Ectodermal cell (in vitro differentiated cells): ENCODE measurements at regions not wholly inside any gene's neighbourhood (a gene's known extent, or its start where the extent isn't known, plus 50 kb on each side); places are given as distances from the start of the nearest gene placed in this dataset.

Source experiments
- H3K27ac ChIP-seq: 2 replicates; pipeline ENCODE4 v1.7.0; 2013; ENCODE audit warnings: mild to moderate bottlenecking, low read depth, low read length; ENCODE audit not compliant: insufficient read depth, poor library complexity, severe bottlenecking
- H3K27me3 ChIP-seq: 2 replicates; pipeline ENCODE4 v1.7.0; 2013; ENCODE audit warnings: mild to moderate bottlenecking, low read length; ENCODE audit not compliant: insufficient read depth, control insufficient read depth, poor library complexity, severe bottlenecking
- H3K36me3 ChIP-seq: one replicate; pipeline ENCODE4 v1.7.0; 2013; ENCODE audit warnings: low read length; ENCODE audit not compliant: control insufficient read depth, insufficient read depth
- H3K4me1 ChIP-seq: one replicate; pipeline ENCODE4 v1.7.0; 2013; ENCODE audit warnings: low read length; ENCODE audit not compliant: control insufficient read depth, insufficient read depth
- H3K4me3 ChIP-seq: 2 replicates; pipeline ENCODE4 v1.7.0; 2013; ENCODE audit warnings: low read depth, low read length, control low read depth; ENCODE audit not compliant: insufficient read depth
- H3K9me3 ChIP-seq: 2 replicates; pipeline ENCODE4 v1.7.0; 2013; ENCODE audit warnings: mild to moderate bottlenecking, low read length, moderate library complexity; ENCODE audit not compliant: control insufficient read depth
- WGBS, 2 experiments: methylation state at CpG; one replicate each; pipeline ENCODE4 v1.1.7; 2013; ENCODE audit warnings: missing lambda C conversion rate in 2 of 2; 5-methylcytosine and 5-hydroxymethylcytosine counted together

- no peak overlapping the region for H3K4me3 ChIP-seq
- H3K9me3 ChIP-seq, result no peaks in the 10 kb centered on the region
- H3K27me3 ChIP-seq, result no peaks in the 10 kb centered on the region
- 94% methylated on average over 9 of the region's 9 CpGs for WGBS, 2 experiments
- no peaks in the 10 kb centered on the region for H3K36me3 ChIP-seq
- H3K4me1 ChIP-seq, result no peaks in the 10 kb centered on the region
- H3K27ac ChIP-seq, result no peak overlapping the region
Observed at GRCh38 chr21:19236209-19236608, 832.6 kb upstream of the TMPRSS15 start.

DNA sequence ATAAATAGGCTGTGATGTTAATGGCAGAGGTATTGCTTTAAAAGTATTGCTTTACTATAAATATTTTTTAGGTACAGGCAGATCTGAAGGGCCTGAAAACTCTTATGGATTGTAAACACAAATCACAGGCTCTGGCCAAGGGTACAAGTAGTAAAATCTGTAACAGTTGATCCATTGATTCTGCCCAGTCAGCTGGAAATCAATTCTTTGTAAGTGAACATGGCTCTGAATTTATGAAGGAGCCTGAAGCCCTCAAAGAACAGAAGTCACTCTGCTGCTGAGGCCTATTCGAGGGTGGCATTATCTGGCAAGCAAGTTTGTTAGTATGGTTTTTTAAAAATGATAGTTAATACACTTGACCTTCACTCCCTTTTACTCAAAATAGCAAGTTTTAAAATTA lies 834.0 kb upstream of the TMPRSS15 start:
- no peaks in the 10 kb centered on the region for H3K36me3 ChIP-seq
- H3K9me3 ChIP-seq, result no peaks in the 10 kb centered on the region
- H3K27me3 ChIP-seq, result no peaks in the 10 kb centered on the region
- no peak overlapping the region for H3K27ac ChIP-seq
- H3K4me1 ChIP-seq, result no peaks in the 10 kb centered on the region
- H3K4me3 ChIP-seq, result no peak overlapping the region
- WGBS, 2 experiments, result 88 to 100% methylated on average over 1 of the region's 1 CpG

DNA sequence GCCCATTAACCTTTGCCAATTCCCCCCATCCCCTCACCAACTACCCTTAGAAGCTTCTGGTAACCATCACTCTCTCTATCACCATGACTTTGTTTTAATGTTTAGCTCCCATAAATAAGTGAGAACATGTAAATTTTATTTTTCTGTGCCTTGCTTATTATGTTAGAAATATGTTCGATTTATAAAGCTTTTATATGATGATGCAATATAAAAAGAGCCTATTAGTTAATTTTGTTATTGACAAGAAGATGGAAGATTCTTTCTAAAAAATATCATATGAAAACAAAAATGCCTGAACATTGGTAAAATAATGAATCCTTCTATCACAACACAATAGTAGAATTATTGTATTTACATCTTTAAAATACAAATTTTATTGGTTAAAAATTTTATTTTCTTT lies 836.1 kb upstream of the TMPRSS15 start:
- no peak overlapping the region for H3K27ac ChIP-seq
- H3K27me3 ChIP-seq, result no peaks in the 10 kb centered on the region
- no peaks in the 10 kb centered on the region for H3K36me3 ChIP-seq
- WGBS, 2 experiments, result no CpG with 5 or more reads among the region's 1 CpG
- H3K9me3 ChIP-seq, result no peaks in the 10 kb centered on the region
- no peak overlapping the region for H3K4me3 ChIP-seq
- no peaks in the 10 kb centered on the region for H3K4me1 ChIP-seq

- no peak overlapping the region for H3K4me3 ChIP-seq
- WGBS, 2 experiments, result 96 to 97% methylated on average over 28 of the region's 28 CpGs
- no peaks in the 10 kb centered on the region for H3K9me3 ChIP-seq
- H3K27ac ChIP-seq, result no peak overlapping the region
- H3K4me1 ChIP-seq, result no peaks in the 10 kb centered on the region
- no peaks in the 10 kb centered on the region for H3K36me3 ChIP-seq
- no peaks in the 10 kb centered on the region for H3K27me3 ChIP-seq
Observed at GRCh38 chr21:19244502-19245187, 841.1 kb upstream of the TMPRSS15 start.

DNA sequence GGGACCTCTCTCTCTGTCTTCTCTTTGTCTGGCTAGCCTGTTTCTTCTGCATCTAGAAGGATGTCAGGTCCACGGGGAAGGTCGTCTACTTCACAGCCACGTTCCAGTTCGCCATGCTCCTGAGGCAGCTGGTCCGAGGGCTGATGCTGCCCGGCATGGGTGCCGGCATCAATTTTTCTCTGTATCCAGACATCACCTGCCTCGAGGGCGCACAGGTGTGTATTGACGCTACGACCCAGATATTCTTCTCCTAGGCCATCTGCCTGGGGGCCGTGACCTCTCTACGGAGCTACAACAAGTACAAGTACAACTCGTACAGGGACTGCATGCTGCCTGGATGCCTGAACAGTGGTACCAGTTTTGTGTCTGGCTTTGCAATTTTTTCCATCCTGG lies 841.6 kb upstream of the TMPRSS15 start:
- H3K27me3 ChIP-seq, result no peaks in the 10 kb centered on the region
- no peaks in the 10 kb centered on the region for H3K36me3 ChIP-seq
- no peaks in the 10 kb centered on the region for H3K9me3 ChIP-seq
- H3K27ac ChIP-seq, result no peak overlapping the region
- no peaks in the 10 kb centered on the region for H3K4me1 ChIP-seq
- H3K4me3 ChIP-seq, result no peak overlapping the region
- 94 to 95% methylated on average over 14 of the region's 14 CpGs for WGBS, 2 experiments

GRCh38 chr21:19246018-19246417 lies 842.4 kb upstream of the TMPRSS15 start:
- H3K27ac ChIP-seq, result no peak overlapping the region
- no peaks in the 10 kb centered on the region for H3K9me3 ChIP-seq
- WGBS, 2 experiments, result 96 to 97% methylated on average over 20 of the region's 20 CpGs

GRCh38 chr21:19256934-19257660 lies 853.5 kb upstream of the TMPRSS15 start:
- H3K36me3 ChIP-seq, result no peaks in the 10 kb centered on the region
- 81% methylated on average over 2 to 4 of the region's 4 CpGs for WGBS, 2 experiments
- H3K27ac ChIP-seq, result no peak overlapping the region
- no peaks in the 10 kb centered on the region for H3K27me3 ChIP-seq
- H3K4me1 ChIP-seq, result no peaks in the 10 kb centered on the region
- H3K9me3 ChIP-seq, result no peaks in the 10 kb centered on the region
- H3K4me3 ChIP-seq, result no peak overlapping the region

More at GRCh38 chr21:19246018-19246417, 842.4 kb upstream of the TMPRSS15 start:
- no peaks in the 10 kb centered on the region for H3K4me1 ChIP-seq
- no peaks in the 10 kb centered on the region for H3K27me3 ChIP-seq
- no peak overlapping the region for H3K4me3 ChIP-seq
- H3K36me3 ChIP-seq, result no peaks in the 10 kb centered on the region

DNA sequence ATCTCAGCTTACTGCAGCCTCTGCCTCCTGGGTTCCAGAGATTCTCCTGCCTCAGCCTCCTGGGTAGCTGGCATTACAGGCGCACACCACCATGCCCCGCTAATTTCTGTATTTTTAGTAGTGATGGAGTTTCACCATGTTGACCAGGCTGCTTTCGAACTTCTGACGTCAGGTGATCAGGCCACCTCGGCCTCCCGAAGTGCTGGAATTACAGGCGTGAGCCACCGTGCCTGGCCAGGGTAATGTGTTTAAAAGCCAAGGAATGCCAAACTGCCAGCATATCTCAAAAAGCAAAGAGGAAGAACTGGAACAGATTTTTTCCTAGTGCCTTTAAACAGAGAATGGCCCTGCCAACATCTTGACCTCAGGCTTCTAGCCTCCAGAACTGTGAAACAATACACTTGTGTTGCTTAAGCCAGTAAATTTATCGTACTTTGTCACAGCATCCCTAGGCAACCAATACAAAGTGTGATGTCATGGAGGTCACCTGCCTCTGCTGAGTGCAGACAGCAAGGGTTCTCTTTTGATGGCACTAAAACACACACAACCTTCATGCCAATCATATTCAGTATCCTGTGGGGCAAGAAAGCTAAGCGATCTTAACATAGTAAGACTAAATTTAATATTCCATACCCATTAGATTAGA lies 858.3 kb upstream of the TMPRSS15 start:
- Histone ChIP-seq H3K9me3 (no peaks in the 10 kb centered on the region), H3K27me3 (no peaks in the 10 kb centered on the region), H3K36me3 (no peaks in the 10 kb centered on the region), H3K4me1 (no peaks in the 10 kb centered on the region), H3K27ac (no peak overlapping the region), H3K4me3 (no peak overlapping the region)
- WGBS, 2 experiments, result 84 to 86% methylated on average over 9 of the region's 10 CpGs

DNA sequence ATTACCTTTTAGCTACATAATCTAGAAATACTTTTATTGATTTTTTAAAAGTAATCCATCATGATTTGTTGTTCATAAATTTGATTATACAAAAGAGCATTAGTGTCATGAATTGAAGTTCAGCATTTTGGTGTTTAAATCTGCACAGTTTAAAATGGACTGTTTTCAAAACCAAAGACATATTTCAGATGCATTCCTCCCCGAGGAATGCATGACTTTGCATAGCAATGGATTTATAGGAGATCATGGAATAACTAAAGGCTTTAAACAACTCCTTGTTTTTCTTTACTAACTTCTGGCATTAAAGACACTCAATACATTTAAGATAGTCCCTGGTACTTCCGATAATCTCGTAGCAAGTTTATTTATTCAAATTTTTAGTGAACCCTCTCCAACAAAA lies 863.1 kb upstream of the TMPRSS15 start:
- H3K9me3 ChIP-seq, result no peaks in the 10 kb centered on the region
- H3K27me3 ChIP-seq, result no peaks in the 10 kb centered on the region
- no peak overlapping the region for H3K27ac ChIP-seq
- H3K4me3 ChIP-seq, result no peak overlapping the region
- H3K4me1 ChIP-seq, result no peaks in the 10 kb centered on the region
- H3K36me3 ChIP-seq, result no peaks in the 10 kb centered on the region
- 93 to 100% methylated on average over 3 of the region's 3 CpGs for WGBS, 2 experiments

DNA sequence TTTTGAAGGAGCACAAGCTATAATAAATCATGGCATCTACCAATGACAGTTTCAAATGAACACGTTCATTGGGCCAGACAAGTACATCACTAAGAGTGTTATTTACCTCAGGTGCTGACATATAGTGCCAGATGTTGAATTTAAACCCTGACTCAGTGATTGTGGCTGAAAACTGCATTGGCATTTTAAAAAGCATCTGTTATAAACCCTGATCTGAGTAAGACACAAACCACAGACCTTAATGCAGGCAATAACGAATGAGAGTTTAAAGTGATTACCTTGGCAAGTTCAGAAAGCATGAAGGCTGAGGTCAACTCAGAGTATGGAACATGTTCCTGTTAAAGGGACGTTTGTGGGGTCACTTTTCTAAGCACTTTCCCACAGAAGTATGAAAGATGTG lies 865.1 kb upstream of the TMPRSS15 start:
- H3K9me3 ChIP-seq, result no peaks in the 10 kb centered on the region
- H3K27me3 ChIP-seq, result no peaks in the 10 kb centered on the region
- no peak overlapping the region for H3K4me3 ChIP-seq
- H3K27ac ChIP-seq, result no peak overlapping the region
- no peaks in the 10 kb centered on the region for H3K4me1 ChIP-seq
- 93 to 96% methylated on average over 3 of the region's 3 CpGs for WGBS, 2 experiments
- H3K36me3 ChIP-seq, result no peaks in the 10 kb centered on the region
